ENCODE measurements at regions not wholly inside any gene's neighbourhood (a gene's known extent, or its start where the extent isn't known, plus 50 kb on each side); places are given as distances from the start of the nearest gene placed in this dataset.

GRCh38 chr18:72391427-72391826 is 152.7 kb downstream of the CBLN2 start:
- Histone ChIP-seq H3K9me2 (replicated peaks; ENCODE audit: insufficient read depth) (no peaks in the 10 kb centered on the region), H3K27ac (no peak overlapping the region), H3K4me2 (no peak overlapping the region), H4K20me1 (ENCODE audit: insufficient read depth, poor library complexity, severe bottlenecking) (no peaks in the 10 kb centered on the region), H3K36me3 (replicated peaks; ENCODE audit: insufficient read depth, low read depth) (no peaks in the 10 kb centered on the region), H3K4me3 (no peak overlapping the region), H3K4me1 (ENCODE audit: insufficient read depth) (no peaks in the 10 kb centered on the region), H3K27me3 (no peaks in the 10 kb centered on the region), H3K79me2 (no peaks in the 10 kb centered on the region), H3K9me3 (ENCODE audit: low read depth) (no peaks in the 10 kb centered on the region), H2AFZ (no peak overlapping the region)
- TF ChIP-seq EZH2phosphoT487 (IDR thresholded peaks at IDR 0.05; ENCODE audit: low read depth, severe bottlenecking, unreplicated experiment) (no peak), CTCF (IDR thresholded peaks at IDR 0.05; ENCODE audit: poor library complexity) (no peak), EZH2 (IDR thresholded peaks at IDR 0.05; ENCODE audit: borderline replicate concordance) (no peak)
- WGBS (ENCODE audit: low lambda C conversion rate, missing lambda C conversion rate): 89% methylated on average over 4 of the region's 4 CpGs
- DNase-seq (ENCODE audit: low spot score): no peak

GRCh38 chr18:72378016-72378415 is 166.1 kb downstream of the CBLN2 start:
- Histone ChIP-seq H3K79me2 (no peaks in the 10 kb centered on the region), H3K27ac (no peak overlapping the region), H3K4me2 (no peak overlapping the region), H3K9me2 (replicated peaks; ENCODE audit: insufficient read depth) (no peaks in the 10 kb centered on the region), H3K4me3 (no peak overlapping the region), H3K9me3 (ENCODE audit: low read depth) (no peaks in the 10 kb centered on the region), H4K20me1 (ENCODE audit: insufficient read depth, poor library complexity, severe bottlenecking) (no peaks in the 10 kb centered on the region), H2AFZ (no peak overlapping the region), H3K36me3 (replicated peaks; ENCODE audit: insufficient read depth, low read depth) (no peaks in the 10 kb centered on the region), H3K27me3 (no peaks in the 10 kb centered on the region), H3K4me1 (ENCODE audit: insufficient read depth) (no peaks in the 10 kb centered on the region)
- TF ChIP-seq CTCF (IDR thresholded peaks at IDR 0.05; ENCODE audit: poor library complexity) (no peak), EZH2phosphoT487 (IDR thresholded peaks at IDR 0.05; ENCODE audit: low read depth, severe bottlenecking, unreplicated experiment) (no peak), EZH2 (IDR thresholded peaks at IDR 0.05; ENCODE audit: borderline replicate concordance) (no peak)
- DNase-seq (ENCODE audit: low spot score): no peak
- WGBS (ENCODE audit: low lambda C conversion rate, missing lambda C conversion rate): 77% methylated on average over 4 of the region's 4 CpGs

GRCh38 chr18:72376256-72376655 is 167.9 kb downstream of the CBLN2 start:
- H3K27me3 ChIP-seq: no peaks in the 10 kb centered on the region
- no peaks in the 10 kb centered on the region for H3K9me2 ChIP-seq (replicated peaks; ENCODE audit: insufficient read depth)
- TF ChIP-seq EZH2 (IDR thresholded peaks at IDR 0.05; ENCODE audit: borderline replicate concordance): no peak
- TF ChIP-seq CTCF (IDR thresholded peaks at IDR 0.05; ENCODE audit: poor library complexity): no peak
- no peak for TF ChIP-seq EZH2phosphoT487 (IDR thresholded peaks at IDR 0.05; ENCODE audit: low read depth, severe bottlenecking, unreplicated experiment)
- WGBS (ENCODE audit: low lambda C conversion rate, missing lambda C conversion rate): 51% methylated on average over 4 of the region's 4 CpGs
- no peaks in the 10 kb centered on the region for H4K20me1 ChIP-seq (ENCODE audit: insufficient read depth, poor library complexity, severe bottlenecking)
- no peaks in the 10 kb centered on the region for H3K79me2 ChIP-seq
- no peak for DNase-seq (ENCODE audit: low spot score)
- no peak overlapping the region for H3K27ac ChIP-seq
- no peaks in the 10 kb centered on the region for H3K9me3 ChIP-seq (ENCODE audit: low read depth)
- no peak overlapping the region for H3K4me3 ChIP-seq
- no peak overlapping the region for H2AFZ ChIP-seq
- H3K4me1 ChIP-seq (ENCODE audit: insufficient read depth): no peaks in the 10 kb centered on the region
- H3K4me2 ChIP-seq: no peak overlapping the region
- H3K36me3 ChIP-seq (replicated peaks; ENCODE audit: insufficient read depth, low read depth): no peaks in the 10 kb centered on the region

GRCh38 chr18:72375618-72376017 is 168.5 kb downstream of the CBLN2 start:
- WGBS (ENCODE audit: low lambda C conversion rate, missing lambda C conversion rate): 92% methylated on average over 5 of the region's 5 CpGs
- no peak overlapping the region for H3K27ac ChIP-seq
- no peaks in the 10 kb centered on the region for H3K27me3 ChIP-seq
- no peaks in the 10 kb centered on the region for H3K4me1 ChIP-seq (ENCODE audit: insufficient read depth)
- H2AFZ ChIP-seq: no peak overlapping the region
- no peak for TF ChIP-seq EZH2phosphoT487 (IDR thresholded peaks at IDR 0.05; ENCODE audit: low read depth, severe bottlenecking, unreplicated experiment)
- no peak for TF ChIP-seq EZH2 (IDR thresholded peaks at IDR 0.05; ENCODE audit: borderline replicate concordance)
- TF ChIP-seq CTCF (IDR thresholded peaks at IDR 0.05; ENCODE audit: poor library complexity): no peak
- H3K4me3 ChIP-seq: no peak overlapping the region
- no peaks in the 10 kb centered on the region for H3K79me2 ChIP-seq
- no peaks in the 10 kb centered on the region for H4K20me1 ChIP-seq (ENCODE audit: insufficient read depth, poor library complexity, severe bottlenecking)
- no peaks in the 10 kb centered on the region for H3K9me3 ChIP-seq (ENCODE audit: low read depth)
- H3K9me2 ChIP-seq (replicated peaks; ENCODE audit: insufficient read depth): no peaks in the 10 kb centered on the region
- no peak for DNase-seq (ENCODE audit: low spot score)
- no peak overlapping the region for H3K4me2 ChIP-seq
- no peaks in the 10 kb centered on the region for H3K36me3 ChIP-seq (replicated peaks; ENCODE audit: insufficient read depth, low read depth)
